ENCODE measurements at regions not wholly inside any gene's neighbourhood (a gene's known extent, or its start where the extent isn't known, plus 50 kb on each side); places are given as distances from the start of the nearest gene placed in this dataset.

- TF ChIP-seq CTCF (IDR thresholded peaks at IDR 0.05; ENCODE audit: control extremely low read depth in 1 of 3, insufficient read depth in 1 of 3, low read depth in 1 of 3, low read length in 3 of 3) (no peak), NRF1 (IDR thresholded peaks at IDR 0.05; ENCODE audit: low read depth, low read length) (no peak), TCF12 (IDR thresholded peaks at IDR 0.05; ENCODE audit: low read depth, low read length) (no peak), EZH2 (IDR thresholded peaks at IDR 0.05; ENCODE audit: low read depth, low read length, severe bottlenecking) (no peak), POLR2A (IDR thresholded peaks at IDR 0.05; ENCODE audit: control extremely low read depth in 1 of 2, low read depth in 2 of 2, low read length in 2 of 2) (no peak)
Measured at GRCh38 chr3:56854856-56855611, 53.3 kb upstream of the ARHGEF3 start.
